GM12891 (cell line): ENCODE measurements at regions not wholly inside any gene's neighbourhood (a gene's known extent, or its start where the extent isn't known, plus 50 kb on each side); places are given as distances from the start of the nearest gene placed in this dataset.

Experiments
- DNase-seq: peaks from one replicate; pipeline ENCODE4 v3.0.0; 2011; ENCODE audit warnings: low spot score; ENCODE audit not compliant: insufficient read length
- FAIRE-seq: peaks from 2 replicates; lab custom pipeline; 2011; peaks lifted over from hg19 to GRCh38; lab: Jason Lieb, UNC
- PAX5 ChIP-seq: IDR thresholded peaks from 2 replicates; pipeline ENCODE4 v1.6.1; 2011; ENCODE audit warnings: low read length, moderate library complexity, mild to moderate bottlenecking; ENCODE audit not compliant: insufficient read depth, severe bottlenecking
- POLR2A ChIP-seq: IDR thresholded peaks from 2 replicates; pipeline ENCODE4 v1.6.1; 2011; ENCODE audit warnings: low read depth, low read length, control low read depth
- POLR2AphosphoS5 ChIP-seq: IDR thresholded peaks from 2 replicates; pipeline ENCODE4 v1.6.1; 2011; ENCODE audit warnings: low read depth, low read length, control low read depth
- POU2F2 ChIP-seq: IDR thresholded peaks from 2 replicates; pipeline ENCODE4 v1.6.1; 2011; ENCODE audit warnings: low read depth, mild to moderate bottlenecking, control low read depth, low read length, moderate library complexity
- SPI1 ChIP-seq: IDR thresholded peaks from 2 replicates; pipeline ENCODE4 v1.6.1; 2011; ENCODE audit warnings: low read depth, low read length, control low read depth
- TAF1 ChIP-seq: IDR thresholded peaks from 2 replicates; pipeline ENCODE4 v1.6.1; 2011; ENCODE audit warnings: low read depth, low read length, control low read depth

DNA sequence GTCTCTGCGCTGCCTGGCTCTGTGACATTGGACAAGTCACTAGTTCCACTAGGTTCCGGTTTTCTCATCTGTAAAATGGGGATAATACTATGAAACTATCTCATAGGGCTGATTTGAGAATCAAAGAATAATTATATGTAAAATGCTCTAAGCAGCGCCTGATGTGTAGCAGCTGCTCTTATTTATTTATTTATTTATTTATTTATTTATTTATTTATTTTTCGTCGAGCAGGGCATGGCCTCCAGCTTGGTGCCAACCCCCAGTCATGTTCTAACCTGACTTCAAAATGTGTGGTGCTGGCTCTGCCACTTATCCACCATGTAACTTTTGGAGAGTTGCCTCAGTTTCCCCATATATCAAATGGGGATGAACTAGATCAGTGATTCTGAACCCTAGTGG lies 93.5 kb upstream of the GSC start:
- DNase-seq (no peak), FAIRE-seq (no peak)
- TF ChIP-seq POLR2AphosphoS5 (no peak), PAX5 (no peak), POLR2A (no peak), POU2F2 (no peak), SPI1 (no peak), TAF1 (no peak)

- FAIRE-seq (no peak), DNase-seq (no peak)
- TF ChIP-seq POLR2AphosphoS5 (no peak), TAF1 (no peak), SPI1 (no peak), POLR2A (no peak), POU2F2 (no peak), PAX5 (no peak)
These were observed 88.0 kb upstream of the GSC start for GRCh38 chr14:94857950-94858349.

DNA sequence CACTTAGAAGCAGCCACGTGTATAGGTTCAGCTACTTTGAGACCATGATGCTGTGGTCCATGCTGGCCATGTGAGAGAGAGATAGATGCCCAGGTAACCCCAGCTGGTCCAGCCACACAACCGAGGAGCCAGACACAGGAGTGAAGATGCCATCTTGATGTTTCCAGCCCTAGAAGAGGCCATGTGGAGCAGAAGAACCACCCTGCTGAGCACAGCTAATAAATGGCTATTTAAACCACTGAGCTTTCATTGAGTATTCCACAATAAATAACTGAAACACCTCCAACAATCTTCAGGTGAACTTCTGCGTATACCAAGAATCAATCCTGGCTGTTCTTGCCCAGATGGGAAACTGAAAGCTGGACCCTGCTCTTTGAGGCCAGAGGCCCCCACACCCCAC lies 84.0 kb upstream of the GSC start:
- FAIRE-seq (no peak), DNase-seq (no peak)
- TF ChIP-seq PAX5 (no peak), POLR2A (no peak), SPI1 (no peak), TAF1 (no peak), POU2F2 (no peak), POLR2AphosphoS5 (no peak)

DNA sequence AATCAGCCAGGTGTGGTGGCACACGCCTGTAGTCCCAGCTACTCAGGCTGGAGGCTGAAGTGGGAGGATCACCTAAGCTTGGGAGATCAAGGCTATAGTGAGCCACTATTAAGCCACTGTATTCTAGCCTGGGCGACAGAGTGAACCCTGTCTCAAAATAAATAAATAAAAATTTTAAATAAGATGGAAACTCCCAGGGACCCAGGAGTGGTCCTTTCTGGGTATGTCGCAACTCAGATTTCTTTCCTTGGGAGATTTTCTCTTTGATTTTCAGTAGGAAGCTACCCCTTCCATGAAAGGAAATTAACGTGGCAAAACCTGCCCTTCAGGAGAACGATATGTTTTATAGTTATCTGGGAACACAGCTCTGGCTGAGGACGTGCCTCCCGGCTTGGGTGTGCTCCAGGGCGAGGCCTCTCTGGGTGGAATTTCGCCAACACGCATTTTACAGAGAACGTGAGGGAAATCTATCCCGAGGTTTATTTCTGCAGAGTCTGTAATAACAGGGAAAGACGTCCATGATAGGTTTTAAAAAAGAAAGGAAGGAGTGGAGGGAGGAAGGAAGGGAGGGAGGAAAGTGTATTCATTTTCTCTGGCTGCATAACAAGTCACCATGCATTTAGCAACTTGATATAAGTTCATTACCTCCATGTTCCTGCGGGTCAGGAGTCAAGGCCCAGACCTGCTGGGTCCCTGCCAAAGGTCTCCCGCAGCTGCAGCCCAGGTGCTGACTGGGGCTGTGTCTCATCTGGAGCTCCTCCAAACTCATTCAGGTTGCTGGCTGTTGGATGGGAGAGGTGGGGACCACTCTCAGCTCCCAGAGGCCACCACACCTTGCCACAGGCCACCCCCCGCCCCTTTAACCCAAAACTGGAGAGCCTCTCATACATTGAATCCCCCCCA lies 80.6 kb upstream of the GSC start:
- FAIRE-seq (no peak), DNase-seq (no peak)
- no peak for TF ChIP-seq POLR2AphosphoS5
- no peak for TF ChIP-seq PAX5
- no peak for TF ChIP-seq TAF1
- no peak for TF ChIP-seq POLR2A
- no peak for TF ChIP-seq SPI1
- TF ChIP-seq POU2F2 = no peak

DNA sequence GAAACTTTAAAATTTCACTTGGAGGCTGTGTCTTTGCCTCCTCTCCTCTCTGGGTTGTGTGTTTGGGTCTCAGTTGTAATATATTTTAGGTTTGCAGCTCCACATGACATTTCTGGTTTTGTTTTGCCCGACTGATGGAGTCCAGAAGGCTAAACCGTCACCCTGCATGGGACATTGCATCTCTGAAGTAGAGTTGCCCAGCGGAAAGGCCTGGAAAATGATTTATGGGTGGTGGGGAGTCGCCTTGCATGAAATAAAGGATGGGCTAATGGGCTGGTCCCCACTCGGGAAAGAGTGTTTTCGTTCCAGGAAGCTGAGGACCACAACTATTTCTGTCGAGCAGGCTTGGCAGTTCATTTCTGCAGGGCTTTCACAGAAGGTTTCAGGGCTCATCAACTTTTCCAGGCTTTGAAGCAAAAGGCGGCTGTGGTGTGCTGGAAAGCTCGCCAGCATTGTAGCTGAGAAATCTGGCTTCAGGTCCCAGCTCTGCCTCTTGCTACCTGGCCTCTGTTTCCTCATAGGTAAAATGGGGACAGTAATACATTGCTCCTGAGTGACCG lies 74.8 kb upstream of the GSC start:
- FAIRE-seq (no peak), DNase-seq (no peak)

GRCh38 chr14:94840467-94840866 lies 70.6 kb upstream of the GSC start:
- no peak for FAIRE-seq
- no peak for DNase-seq
- TF ChIP-seq TAF1 = no peak
- TF ChIP-seq SPI1 = no peak
- TF ChIP-seq POLR2AphosphoS5 = no peak
- TF ChIP-seq POLR2A = no peak
- TF ChIP-seq POU2F2 = no peak
- TF ChIP-seq PAX5 = no peak

More for the DNA sequence above, 74.8 kb upstream of the GSC start:
- TF ChIP-seq POLR2AphosphoS5 (no peak), PAX5 (no peak), TAF1 (no peak), POU2F2 (no peak), SPI1 (no peak), POLR2A (no peak)

GRCh38 chr14:94839348-94839747 lies 69.4 kb upstream of the GSC start:
- TF ChIP-seq PAX5 (no peak), TAF1 (no peak), SPI1 (no peak), POLR2A (no peak), POU2F2 (no peak), POLR2AphosphoS5 (no peak)
- DNase-seq = no peak
- no peak for FAIRE-seq

DNA sequence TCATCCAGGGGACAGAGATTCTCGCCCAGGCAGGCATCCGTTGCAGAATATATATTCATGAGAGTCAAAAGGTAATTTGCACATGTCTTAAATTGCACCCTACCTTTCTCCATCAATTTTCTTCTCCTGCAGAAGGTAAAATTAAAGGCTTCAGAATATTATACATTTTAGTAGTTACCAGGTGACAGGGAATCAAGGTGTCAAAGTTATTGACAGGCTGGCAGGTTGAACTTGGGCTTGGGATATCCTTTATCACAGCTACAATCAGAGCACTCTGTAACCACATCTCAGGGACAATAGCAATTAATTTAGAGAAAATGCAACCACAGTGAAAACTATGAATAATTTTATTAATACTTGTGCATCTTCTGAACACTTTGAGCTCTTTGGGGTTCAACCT lies 66.9 kb upstream of the GSC start:
- no peak for DNase-seq
- FAIRE-seq = no peak
- TF ChIP-seq TAF1 (no peak), POLR2A (no peak), SPI1 (no peak), PAX5 (no peak), POLR2AphosphoS5 (no peak), POU2F2 (no peak)

DNA sequence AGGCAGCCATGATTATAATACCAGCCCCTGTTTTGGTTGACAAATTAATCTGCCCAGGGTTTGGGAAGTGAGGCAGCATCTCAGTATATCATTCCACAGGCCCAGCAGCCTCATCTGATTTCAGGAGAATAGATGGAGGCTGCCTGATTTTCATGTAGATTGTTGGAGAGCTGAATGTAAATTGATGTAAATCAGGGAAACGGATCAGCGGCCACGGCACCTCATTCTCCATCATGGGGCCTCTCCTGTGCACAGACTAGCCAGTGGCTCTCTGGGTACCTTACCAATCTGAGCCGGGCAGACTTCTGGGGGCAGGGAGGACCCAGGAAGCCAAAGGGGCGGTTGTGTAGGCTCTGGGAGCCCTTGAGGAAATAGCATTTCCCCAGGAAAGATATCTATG lies 63.7 kb upstream of the GSC start:
- TF ChIP-seq POLR2AphosphoS5 (no peak), PAX5 (no peak), SPI1 (no peak), POLR2A (no peak), POU2F2 (no peak), TAF1 (no peak)
- DNase-seq (no peak), FAIRE-seq (no peak)
